ENCODE measurements at regions not wholly inside any gene's neighbourhood (a gene's known extent, or its start where the extent isn't known, plus 50 kb on each side); places are given as distances from the start of the nearest gene placed in this dataset.

DNA sequence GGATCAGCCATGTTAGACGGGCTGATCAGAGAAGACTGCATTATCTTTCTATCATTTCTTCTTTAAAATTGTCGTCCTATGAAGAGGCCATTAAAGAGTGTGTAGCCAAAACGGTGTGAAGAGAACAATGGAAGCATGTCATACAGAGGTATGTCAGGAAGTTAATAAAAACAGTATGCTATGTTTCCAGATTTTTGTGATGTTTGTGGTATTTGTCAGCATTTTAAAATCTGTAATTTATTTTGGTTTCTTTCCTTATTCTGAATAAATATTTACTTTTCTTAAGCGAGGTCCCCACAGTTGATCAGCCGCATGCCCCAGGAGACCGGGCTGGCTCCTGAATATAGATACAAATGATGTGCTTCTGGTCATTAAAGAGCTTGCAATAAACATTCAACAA lies 142.9 kb upstream of the SERP2 start:
- TF ChIP-seq, protein P1, sequence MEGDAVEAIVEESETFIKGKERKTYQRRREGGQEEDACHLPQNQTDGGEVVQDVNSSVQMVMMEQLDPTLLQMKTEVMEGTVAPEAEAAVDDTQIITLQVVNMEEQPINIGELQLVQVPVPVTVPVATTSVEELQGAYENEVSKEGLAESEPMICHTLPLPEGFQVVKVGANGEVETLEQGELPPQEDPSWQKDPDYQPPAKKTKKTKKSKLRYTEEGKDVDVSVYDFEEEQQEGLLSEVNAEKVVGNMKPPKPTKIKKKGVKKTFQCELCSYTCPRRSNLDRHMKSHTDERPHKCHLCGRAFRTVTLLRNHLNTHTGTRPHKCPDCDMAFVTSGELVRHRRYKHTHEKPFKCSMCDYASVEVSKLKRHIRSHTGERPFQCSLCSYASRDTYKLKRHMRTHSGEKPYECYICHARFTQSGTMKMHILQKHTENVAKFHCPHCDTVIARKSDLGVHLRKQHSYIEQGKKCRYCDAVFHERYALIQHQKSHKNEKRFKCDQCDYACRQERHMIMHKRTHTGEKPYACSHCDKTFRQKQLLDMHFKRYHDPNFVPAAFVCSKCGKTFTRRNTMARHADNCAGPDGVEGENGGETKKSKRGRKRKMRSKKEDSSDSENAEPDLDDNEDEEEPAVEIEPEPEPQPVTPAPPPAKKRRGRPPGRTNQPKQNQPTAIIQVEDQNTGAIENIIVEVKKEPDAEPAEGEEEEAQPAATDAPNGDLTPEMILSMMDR (IDR thresholded peaks at IDR 0.05): no peak
- TF ChIP-seq POLR2A (IDR thresholded peaks at IDR 0.05): no peak
- TF ChIP-seq POLR2AphosphoS5 (IDR thresholded peaks at IDR 0.05): no peak
- no peak for TF ChIP-seq EP300 (IDR thresholded peaks at IDR 0.05)
- no peaks in the 10 kb centered on the region for H3K36me3 ChIP-seq
- intact Hi-C loops (cut with DNase I): no loop called here
- H3K9me3 ChIP-seq: no peaks in the 10 kb centered on the region
- H3K4me1 ChIP-seq: peaks cover 0 to 15% (median 10%) of the 10 kb centered on the region in 4 donors
- H3K27ac ChIP-seq: no peak overlapping the region
- DNase-seq: no peak
- H3K4me3 ChIP-seq: no peak overlapping the region
- 76 to 78% methylated on average over 6 of the region's 6 CpGs for WGBS, 2 donors
- no peaks in the 10 kb centered on the region for H3K27me3 ChIP-seq

DNA sequence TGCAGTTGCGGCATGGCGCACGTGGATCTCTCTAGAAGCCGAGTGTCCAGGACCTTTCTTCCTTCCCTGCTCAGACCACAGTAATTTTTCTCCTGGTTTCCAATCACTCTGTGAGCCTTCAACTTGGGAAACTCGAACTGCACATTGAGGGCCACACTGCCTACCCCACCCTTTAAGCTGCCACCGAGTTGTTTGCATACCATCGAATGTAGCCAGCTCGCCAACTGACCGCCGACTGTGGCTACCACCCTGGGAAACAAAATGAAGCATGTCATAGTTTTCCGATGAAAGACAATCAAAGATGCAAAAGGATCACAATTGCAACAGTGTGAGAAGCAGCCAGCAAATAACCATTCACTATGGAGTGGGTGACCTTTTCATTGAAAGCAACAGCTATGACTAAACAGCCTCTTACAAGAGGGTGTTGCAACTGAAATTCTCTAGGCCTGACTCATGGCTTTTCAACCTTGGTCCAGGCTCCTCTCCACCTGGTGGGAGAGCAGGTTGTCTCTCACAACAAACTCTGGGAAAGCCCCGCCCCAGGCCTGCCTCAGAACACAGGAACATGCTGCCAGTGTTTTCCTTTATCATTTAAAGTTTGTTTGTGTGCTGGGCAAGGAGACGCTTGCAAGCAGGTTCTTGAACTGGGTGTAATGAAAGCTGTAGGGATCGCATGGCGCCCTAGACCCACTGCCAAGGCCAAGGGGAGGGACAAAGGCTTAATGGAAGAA lies 141.7 kb upstream of the SERP2 start:
- Histone ChIP-seq H3K4me1 (peaks cover 0 to 25% (median 16%) of the 10 kb centered on the region in 4 donors), H3K9me3 (no peaks in the 10 kb centered on the region), H3K36me3 (no peaks in the 10 kb centered on the region), H3K27me3 (no peaks in the 10 kb centered on the region), H3K4me3 (no peak overlapping the region), H3K27ac (peak overlapping the region; percentile 26 to 57 (median 41))
- intact Hi-C loops (cut with DNase I): no loop called here
- TF ChIP-seq EP300 (IDR thresholded peaks at IDR 0.05) (no peak), POLR2AphosphoS5 (IDR thresholded peaks at IDR 0.05) (peak in 3 of 4 donors; percentile 50 to 65 (median 60)), POLR2A (IDR thresholded peaks at IDR 0.05) (no peak)
- TF ChIP-seq, protein P1 (IDR thresholded peaks at IDR 0.05): no peak
- DNase-seq: peak; percentile 82
- WGBS, 2 donors: 71 to 75% methylated on average over 15 of the region's 15 CpGs

DNA sequence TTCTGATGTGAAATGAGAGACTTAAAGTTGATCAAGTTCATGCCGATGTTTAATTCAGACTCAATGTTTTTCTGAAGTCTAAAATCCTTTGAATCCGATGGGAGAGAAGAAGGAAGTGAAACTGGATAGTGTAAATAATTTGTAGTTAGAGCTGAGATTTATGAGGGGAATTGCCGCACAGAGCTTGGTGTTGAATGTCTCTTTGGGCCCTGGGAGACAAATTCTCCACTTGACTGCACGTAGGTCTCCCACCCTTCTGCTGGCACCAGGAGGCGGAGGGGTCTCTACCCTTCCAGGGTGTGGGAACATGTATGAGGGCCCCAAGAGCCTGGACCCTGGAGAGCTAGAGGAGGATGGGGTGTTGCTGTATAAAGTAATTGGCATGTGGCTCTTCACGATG lies 140.8 kb upstream of the SERP2 start:
- Histone ChIP-seq H3K4me3 (no peak overlapping the region), H3K9me3 (no peaks in the 10 kb centered on the region), H3K36me3 (no peaks in the 10 kb centered on the region), H3K27me3 (no peaks in the 10 kb centered on the region), H3K27ac (peak overlapping the region in 2 of 4 donors; percentile 35 to 57), H3K4me1 (peaks cover 0 to 34% (median 21%) of the 10 kb centered on the region in 4 donors)
- WGBS, 2 donors: 28 to 57% methylated on average over 6 of the region's 6 CpGs
- no peak for TF ChIP-seq POLR2A (IDR thresholded peaks at IDR 0.05)
- TF ChIP-seq POLR2AphosphoS5 (IDR thresholded peaks at IDR 0.05): no peak
- no peak for TF ChIP-seq EP300 (IDR thresholded peaks at IDR 0.05)
- TF ChIP-seq, protein P1 (IDR thresholded peaks at IDR 0.05): no peak
- no peak for DNase-seq
- intact Hi-C loops (cut with DNase I): no loop called here

DNA sequence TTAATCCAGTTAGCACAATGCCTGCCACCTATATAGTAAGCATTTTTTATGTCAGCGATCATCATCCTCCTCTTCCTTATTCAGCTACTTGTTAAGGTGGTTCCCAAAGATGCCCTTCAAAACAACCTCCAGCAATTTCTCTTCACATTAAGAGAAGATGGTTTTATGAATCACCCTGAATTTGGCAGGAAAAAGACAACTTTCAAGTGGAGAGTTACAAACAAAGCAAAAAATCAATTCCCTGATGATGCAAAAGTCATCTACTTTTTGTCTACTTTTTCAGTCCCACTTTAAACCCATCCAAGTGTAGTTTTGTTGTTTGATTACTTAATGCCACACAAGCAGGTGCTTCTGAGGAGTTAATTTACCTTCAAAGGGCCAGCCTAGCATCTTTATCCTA lies 139.1 kb upstream of the SERP2 start:
- intact Hi-C loops (cut with DNase I): no loop called here
- Histone ChIP-seq H3K27me3 (no peaks in the 10 kb centered on the region), H3K4me3 (no peak overlapping the region), H3K4me1 (peaks cover 0 to 37% (median 21%) of the 10 kb centered on the region in 4 donors), H3K27ac (peak overlapping the region in 1 of 4 donors; percentile 78), H3K9me3 (no peaks in the 10 kb centered on the region), H3K36me3 (no peaks in the 10 kb centered on the region)
- DNase-seq: no peak
- 90 to 93% methylated on average over 1 of the region's 1 CpG for whole genome bisulfite sequencing, 2 donors
- TF ChIP-seq POLR2A (IDR thresholded peaks at IDR 0.05) (no peak), POLR2AphosphoS5 (IDR thresholded peaks at IDR 0.05) (no peak), EP300 (IDR thresholded peaks at IDR 0.05) (no peak)
- TF ChIP-seq, protein P1 (IDR thresholded peaks at IDR 0.05): no peak

Measured in sigmoid colon (tissue), 6 donors.